GM12875 (cell line): ENCODE measurements at regions not wholly inside any gene's neighbourhood (a gene's known extent, or its start where the extent isn't known, plus 50 kb on each side); places are given as distances from the start of the nearest gene placed in this dataset.

Source experiments
- H3K4me3 ChIP-seq: one replicate; pipeline ENCODE4 v1.5.1; 2011; ENCODE audit warnings: low read depth, low read length, control low read depth
- TF ChIP-seq, protein P1 (sequence below): IDR thresholded peaks from 2 replicates; pipeline ENCODE4 v1.5.1; 2011; ENCODE audit warnings: low read depth, mild to moderate bottlenecking, control low read depth, inconsistent platforms, low read length, moderate library complexity, borderline replicate concordance; ENCODE audit not compliant: insufficient read depth

GRCh38 chr4:111982089-111982488 is 163.2 kb upstream of the FAM241A start:
- TF ChIP-seq, protein P1, sequence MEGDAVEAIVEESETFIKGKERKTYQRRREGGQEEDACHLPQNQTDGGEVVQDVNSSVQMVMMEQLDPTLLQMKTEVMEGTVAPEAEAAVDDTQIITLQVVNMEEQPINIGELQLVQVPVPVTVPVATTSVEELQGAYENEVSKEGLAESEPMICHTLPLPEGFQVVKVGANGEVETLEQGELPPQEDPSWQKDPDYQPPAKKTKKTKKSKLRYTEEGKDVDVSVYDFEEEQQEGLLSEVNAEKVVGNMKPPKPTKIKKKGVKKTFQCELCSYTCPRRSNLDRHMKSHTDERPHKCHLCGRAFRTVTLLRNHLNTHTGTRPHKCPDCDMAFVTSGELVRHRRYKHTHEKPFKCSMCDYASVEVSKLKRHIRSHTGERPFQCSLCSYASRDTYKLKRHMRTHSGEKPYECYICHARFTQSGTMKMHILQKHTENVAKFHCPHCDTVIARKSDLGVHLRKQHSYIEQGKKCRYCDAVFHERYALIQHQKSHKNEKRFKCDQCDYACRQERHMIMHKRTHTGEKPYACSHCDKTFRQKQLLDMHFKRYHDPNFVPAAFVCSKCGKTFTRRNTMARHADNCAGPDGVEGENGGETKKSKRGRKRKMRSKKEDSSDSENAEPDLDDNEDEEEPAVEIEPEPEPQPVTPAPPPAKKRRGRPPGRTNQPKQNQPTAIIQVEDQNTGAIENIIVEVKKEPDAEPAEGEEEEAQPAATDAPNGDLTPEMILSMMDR, result no peak
- no peak overlapping the region for H3K4me3 ChIP-seq

DNA sequence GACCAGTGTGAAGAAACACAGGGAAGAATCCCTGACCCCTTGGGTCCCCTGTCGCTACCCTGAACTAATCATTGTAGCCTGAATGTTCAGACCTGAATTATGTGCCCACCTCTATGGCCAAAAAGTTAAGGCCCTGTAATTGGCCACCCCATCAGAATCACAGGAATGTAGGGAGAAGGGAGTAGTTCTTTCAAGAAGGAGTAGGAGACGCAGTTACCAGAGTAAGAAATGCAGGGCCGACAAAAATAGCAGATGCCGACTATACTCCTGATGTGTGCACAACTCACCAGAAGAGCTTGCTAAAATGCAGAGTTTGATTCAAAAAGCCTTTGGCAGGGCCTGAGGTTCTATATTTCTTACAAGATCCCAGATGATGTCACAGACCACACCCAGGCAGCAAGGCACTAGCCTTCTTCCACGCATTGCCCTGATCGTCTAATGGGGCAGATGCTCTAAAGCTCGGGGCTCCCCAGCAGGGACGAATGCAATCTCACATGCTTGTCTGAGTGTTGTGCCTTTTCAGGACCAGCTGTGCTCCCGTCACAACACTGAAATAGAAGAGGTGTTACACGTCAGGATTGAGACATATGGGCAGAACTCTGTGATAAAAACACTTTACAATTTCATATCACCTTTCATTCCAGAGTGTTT is 161.0 kb upstream of the FAM241A start:
- TF ChIP-seq, protein P1, result no peak
- no peak overlapping the region for H3K4me3 ChIP-seq

GRCh38 chr4:111985426-111985825 is 159.8 kb upstream of the FAM241A start:
- TF ChIP-seq, protein P1, result no peak
- H3K4me3 ChIP-seq, result no peak overlapping the region

DNA sequence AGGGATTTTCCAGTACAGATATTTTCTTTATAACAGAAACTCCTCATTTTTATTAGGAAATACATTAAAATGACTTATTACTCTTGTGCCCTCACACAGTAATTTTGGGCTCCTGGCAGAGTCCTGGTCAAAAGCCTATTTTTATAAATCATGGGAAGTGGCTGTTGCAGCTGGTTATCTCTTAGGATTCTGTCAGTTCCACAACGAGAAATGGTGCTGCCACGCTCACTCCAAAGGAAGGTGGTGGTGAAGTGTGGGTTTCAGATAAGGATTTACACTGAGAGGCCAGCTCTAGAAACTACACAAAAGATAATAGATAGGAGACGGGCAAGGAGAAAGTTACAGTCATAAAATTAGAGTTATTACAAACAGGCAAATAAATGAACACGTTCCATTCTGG is 159.2 kb upstream of the FAM241A start:
- no peak overlapping the region for H3K4me3 ChIP-seq
- TF ChIP-seq, protein P1, result no peak

DNA sequence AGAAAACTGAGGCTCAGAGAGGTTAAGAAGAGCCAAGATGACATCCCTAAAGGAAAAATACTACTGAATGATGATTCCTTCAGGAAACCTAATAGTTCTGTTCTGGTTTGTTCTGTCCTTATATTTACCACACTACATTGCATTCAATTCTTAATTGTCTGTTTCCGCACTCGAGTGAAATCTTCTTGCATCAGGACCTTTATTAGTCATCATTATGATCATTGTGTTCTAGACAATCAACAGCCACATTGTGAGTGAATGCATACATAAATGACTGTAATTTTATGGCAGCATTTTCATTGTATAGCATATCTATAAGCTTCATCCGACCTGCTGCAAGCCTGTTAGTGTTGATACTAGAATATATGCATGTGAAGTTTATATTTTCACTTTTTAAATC is 156.7 kb upstream of the FAM241A start:
- TF ChIP-seq, protein P1, result no peak
- H3K4me3 ChIP-seq, result no peak overlapping the region

DNA sequence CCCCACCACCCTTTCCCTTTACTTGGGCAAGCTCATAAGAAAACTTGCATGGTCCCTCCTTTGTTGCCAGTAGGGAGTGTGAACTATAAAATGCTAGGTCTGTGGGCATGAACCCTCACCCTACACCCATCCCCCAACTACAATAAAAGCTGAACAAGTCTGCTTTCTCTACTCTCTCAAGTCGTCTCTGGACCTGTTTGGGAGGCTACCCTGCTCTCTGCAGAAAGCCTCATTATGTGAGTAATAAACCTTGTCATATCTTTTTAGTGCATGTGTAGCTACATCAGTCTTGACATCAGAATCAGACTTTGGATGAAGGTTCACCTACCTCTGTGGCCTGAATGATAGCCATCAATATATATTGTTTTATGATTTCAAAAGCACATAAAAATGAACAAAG is 155.4 kb upstream of the FAM241A start:
- TF ChIP-seq, protein P1, result no peak
- H3K4me3 ChIP-seq, result no peak overlapping the region

DNA sequence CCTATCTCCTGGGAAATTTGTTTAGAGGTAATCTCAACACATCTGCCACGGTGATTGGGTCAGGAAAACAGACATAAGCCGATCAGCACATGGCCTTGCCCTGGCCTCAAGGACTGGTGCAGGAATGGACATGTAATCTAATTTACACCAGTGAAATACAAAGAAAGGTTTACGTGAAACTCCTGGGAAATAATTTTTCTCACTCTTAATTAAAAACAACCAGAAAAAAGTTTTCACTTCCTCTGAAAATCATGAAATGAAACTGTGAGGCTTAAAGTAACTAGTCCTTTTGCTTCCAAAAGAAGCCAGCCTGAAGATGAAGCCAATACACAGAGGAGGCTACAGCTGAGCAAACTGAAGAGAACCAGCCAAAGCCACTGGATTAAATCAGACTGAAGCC is 154.1 kb upstream of the FAM241A start:
- H3K4me3 ChIP-seq, result no peak overlapping the region
- TF ChIP-seq, protein P1, result no peak
